K562 (cell line): ENCODE measurements at regions not wholly inside any gene's neighbourhood (a gene's known extent, or its start where the extent isn't known, plus 50 kb on each side); places are given as distances from the start of the nearest gene placed in this dataset.

Source experiments
- ASH1L ChIP-seq: fragments of 450-650 bp; IDR thresholded peaks from 2 replicates; pipeline ENCODE4 v1.6.1; 2018; ENCODE audit warnings: borderline replicate concordance, mild to moderate bottlenecking, low read depth; ENCODE audit not compliant: partially characterized antibody
- FOXM1 ChIP-seq, 2 experiments: fragments of 450-650 bp in 1 of 2; sonication (generic) in 1 of 2; formaldehyde crosslinking in 1 of 2; IDR thresholded peaks; 2 replicates each; pipeline versions ENCODE4 v1.6.1 to v1.9.0; 2017 to 2022; ENCODE audit warnings: low read depth in 2 of 2, mild to moderate bottlenecking in 2 of 2, missing genetic modification reagents in 1 of 2, moderate library complexity in 1 of 2
- HNRNPLL ChIP-seq: fragments of 200-400 bp; formaldehyde crosslinking; IDR thresholded peaks from 2 replicates; pipeline ENCODE4 v1.6.1; 2017; ENCODE audit warnings: low read length, low read depth, mild to moderate bottlenecking; ENCODE audit not compliant: poor library complexity, severe bottlenecking
- RBFOX2 ChIP-seq: fragments of 200-400 bp; formaldehyde crosslinking; IDR thresholded peaks from 2 replicates; pipeline ENCODE4 v1.6.1; 2017; ENCODE audit warnings: low read depth, mild to moderate bottlenecking, low read length, moderate library complexity
- ZNF347 ChIP-seq: fragments of 450-650 bp; formaldehyde crosslinking; IDR thresholded peaks from 2 replicates; pipeline ENCODE4 v1.4.0; 2020; ENCODE audit warnings: low read depth, mild to moderate bottlenecking, moderate library complexity
- ZNF507 ChIP-seq: conservative IDR thresholded peaks from 2 replicates; pipeline ENCODE4 v1.6.1; 2017; ENCODE audit warnings: missing genetic modification characterization, missing compliant biosample characterization
- TF ChIP-seq, protein P1 (sequence below): sonication (generic); formaldehyde crosslinking; IDR thresholded peaks from 2 replicates; pipeline ENCODE4 v1.8.0; 2023; ENCODE audit warnings: missing genetic modification reagents, mild to moderate bottlenecking, borderline replicate concordance

DNA sequence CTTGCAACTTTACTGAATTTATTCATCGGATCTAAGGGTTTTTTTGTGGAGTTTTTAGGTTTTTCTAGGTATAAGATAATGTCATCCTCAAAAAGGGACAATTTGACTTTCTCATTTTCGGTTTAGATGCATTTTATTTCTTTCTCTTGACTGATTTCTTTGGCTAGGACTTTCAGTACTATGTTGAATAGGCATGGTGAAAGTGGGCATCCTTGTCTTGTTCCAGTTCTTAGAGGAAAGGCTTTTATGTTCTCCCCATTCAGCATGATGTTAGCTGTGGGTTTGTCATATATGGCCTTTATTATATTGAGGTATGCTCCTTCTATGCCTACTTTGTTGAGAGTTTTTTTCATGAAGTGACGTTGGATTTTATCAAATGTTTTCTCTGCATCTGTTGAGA, 106.7 kb downstream of the FAM43A start (continued):
- TF ChIP-seq, protein P1, sequence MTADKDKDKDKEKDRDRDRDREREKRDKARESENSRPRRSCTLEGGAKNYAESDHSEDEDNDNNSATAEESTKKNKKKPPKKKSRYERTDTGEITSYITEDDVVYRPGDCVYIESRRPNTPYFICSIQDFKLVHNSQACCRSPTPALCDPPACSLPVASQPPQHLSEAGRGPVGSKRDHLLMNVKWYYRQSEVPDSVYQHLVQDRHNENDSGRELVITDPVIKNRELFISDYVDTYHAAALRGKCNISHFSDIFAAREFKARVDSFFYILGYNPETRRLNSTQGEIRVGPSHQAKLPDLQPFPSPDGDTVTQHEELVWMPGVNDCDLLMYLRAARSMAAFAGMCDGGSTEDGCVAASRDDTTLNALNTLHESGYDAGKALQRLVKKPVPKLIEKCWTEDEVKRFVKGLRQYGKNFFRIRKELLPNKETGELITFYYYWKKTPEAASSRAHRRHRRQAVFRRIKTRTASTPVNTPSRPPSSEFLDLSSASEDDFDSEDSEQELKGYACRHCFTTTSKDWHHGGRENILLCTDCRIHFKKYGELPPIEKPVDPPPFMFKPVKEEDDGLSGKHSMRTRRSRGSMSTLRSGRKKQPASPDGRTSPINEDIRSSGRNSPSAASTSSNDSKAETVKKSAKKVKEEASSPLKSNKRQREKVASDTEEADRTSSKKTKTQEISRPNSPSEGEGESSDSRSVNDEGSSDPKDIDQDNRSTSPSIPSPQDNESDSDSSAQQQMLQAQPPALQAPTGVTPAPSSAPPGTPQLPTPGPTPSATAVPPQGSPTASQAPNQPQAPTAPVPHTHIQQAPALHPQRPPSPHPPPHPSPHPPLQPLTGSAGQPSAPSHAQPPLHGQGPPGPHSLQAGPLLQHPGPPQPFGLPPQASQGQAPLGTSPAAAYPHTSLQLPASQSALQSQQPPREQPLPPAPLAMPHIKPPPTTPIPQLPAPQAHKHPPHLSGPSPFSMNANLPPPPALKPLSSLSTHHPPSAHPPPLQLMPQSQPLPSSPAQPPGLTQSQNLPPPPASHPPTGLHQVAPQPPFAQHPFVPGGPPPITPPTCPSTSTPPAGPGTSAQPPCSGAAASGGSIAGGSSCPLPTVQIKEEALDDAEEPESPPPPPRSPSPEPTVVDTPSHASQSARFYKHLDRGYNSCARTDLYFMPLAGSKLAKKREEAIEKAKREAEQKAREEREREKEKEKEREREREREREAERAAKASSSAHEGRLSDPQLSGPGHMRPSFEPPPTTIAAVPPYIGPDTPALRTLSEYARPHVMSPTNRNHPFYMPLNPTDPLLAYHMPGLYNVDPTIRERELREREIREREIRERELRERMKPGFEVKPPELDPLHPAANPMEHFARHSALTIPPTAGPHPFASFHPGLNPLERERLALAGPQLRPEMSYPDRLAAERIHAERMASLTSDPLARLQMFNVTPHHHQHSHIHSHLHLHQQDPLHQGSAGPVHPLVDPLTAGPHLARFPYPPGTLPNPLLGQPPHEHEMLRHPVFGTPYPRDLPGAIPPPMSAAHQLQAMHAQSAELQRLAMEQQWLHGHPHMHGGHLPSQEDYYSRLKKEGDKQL, result no peak
- no peak for TF ChIP-seq ZNF507 (tag)
- no peak for TF ChIP-seq HNRNPLL
- no peak for TF ChIP-seq ZNF347 (CRISPR knock-in tag)
- TF ChIP-seq RBFOX2, result no peak
- TF ChIP-seq FOXM1 (IDR thresholded peaks at IDR 0.05; ENCODE audit: low read depth), result no peak
- no peak for TF ChIP-seq FOXM1 (CRISPR knock-in tag; IDR thresholded peaks at IDR 0.05; ENCODE audit: low read depth)
- no peak for TF ChIP-seq ASH1L
